ENCODE measurements at regions not wholly inside any gene's neighbourhood (a gene's known extent, or its start where the extent isn't known, plus 50 kb on each side); places are given as distances from the start of the nearest gene placed in this dataset.

GRCh38 chr13:91207261-91207660 is 140.2 kb upstream of the MIR17HG start:
- H3K9ac ChIP-seq (ENCODE audit: low read length), result no peak overlapping the region
- H3K27me3 ChIP-seq (ENCODE audit: low read length), result no peaks in the 10 kb centered on the region
- H3K9me2 ChIP-seq (replicated peaks; ENCODE audit: insufficient read depth, low read length), result no peaks in the 10 kb centered on the region
- H3F3A ChIP-seq (ENCODE audit: insufficient read depth), result no peaks in the 10 kb centered on the region
- no peak overlapping the region for H3K4me3 ChIP-seq (ENCODE audit: insufficient read depth, low read length, poor library complexity, severe bottlenecking)
- H3K4me2 ChIP-seq (ENCODE audit: low read depth, low read length, poor library complexity, severe bottlenecking), result no peak overlapping the region
- H3K27ac ChIP-seq (ENCODE audit: low read depth, low read length), result no peak overlapping the region
- TF ChIP-seq EZH2phosphoT487 (conservative IDR thresholded peaks at IDR 0.05; ENCODE audit: low read length) (no peak), CTCF (IDR thresholded peaks at IDR 0.05; ENCODE audit: insufficient read depth, low read length, poor library complexity, severe bottlenecking) (no peak)
- no peak overlapping the region for H2AFZ ChIP-seq (ENCODE audit: low read depth, low read length, severe bottlenecking)
- no peaks in the 10 kb centered on the region for H3K79me2 ChIP-seq (ENCODE audit: insufficient read depth, low read length)
- H4K20me1 ChIP-seq (ENCODE audit: low read depth, low read length), result no peaks in the 10 kb centered on the region
- H3K9me3 ChIP-seq (ENCODE audit: insufficient read depth, low read length), result no peaks in the 10 kb centered on the region
- no peaks in the 10 kb centered on the region for H3K36me3 ChIP-seq (ENCODE audit: low read length)

- no peak overlapping the region for H3K27ac ChIP-seq (ENCODE audit: low read depth, low read length)
- no peaks in the 10 kb centered on the region for H3K9me2 ChIP-seq (replicated peaks; ENCODE audit: insufficient read depth, low read length)
- no peaks in the 10 kb centered on the region for H3K9me3 ChIP-seq (ENCODE audit: insufficient read depth, low read length)
- H3K27me3 ChIP-seq (ENCODE audit: low read length), result no peaks in the 10 kb centered on the region
- H3F3A ChIP-seq (ENCODE audit: insufficient read depth), result no peaks in the 10 kb centered on the region
- H3K79me2 ChIP-seq (ENCODE audit: insufficient read depth, low read length), result no peaks in the 10 kb centered on the region
- H3K4me3 ChIP-seq (ENCODE audit: insufficient read depth, low read length, poor library complexity, severe bottlenecking), result no peak overlapping the region
- no peaks in the 10 kb centered on the region for H3K36me3 ChIP-seq (ENCODE audit: low read length)
- H2AFZ ChIP-seq (ENCODE audit: low read depth, low read length, severe bottlenecking), result no peak overlapping the region
- no peak overlapping the region for H3K9ac ChIP-seq (ENCODE audit: low read length)
- H3K4me2 ChIP-seq (ENCODE audit: low read depth, low read length, poor library complexity, severe bottlenecking), result no peak overlapping the region
- H4K20me1 ChIP-seq (ENCODE audit: low read depth, low read length), result no peaks in the 10 kb centered on the region
- TF ChIP-seq CTCF (IDR thresholded peaks at IDR 0.05; ENCODE audit: insufficient read depth, low read length, poor library complexity, severe bottlenecking), result no peak
Observed at GRCh38 chr13:91211510-91211909, 136.0 kb upstream of the MIR17HG start.

- Histone ChIP-seq H3K9ac (ENCODE audit: low read length) (no peak overlapping the region), H3K4me3 (ENCODE audit: insufficient read depth, low read length, poor library complexity, severe bottlenecking) (no peak overlapping the region), H3K27me3 (ENCODE audit: low read length) (no peaks in the 10 kb centered on the region), H3K79me2 (ENCODE audit: insufficient read depth, low read length) (no peaks in the 10 kb centered on the region), H3K9me2 (replicated peaks; ENCODE audit: insufficient read depth, low read length) (no peaks in the 10 kb centered on the region), H3K36me3 (ENCODE audit: low read length) (no peaks in the 10 kb centered on the region), H2AFZ (ENCODE audit: low read depth, low read length, severe bottlenecking) (no peak overlapping the region), H3K27ac (ENCODE audit: low read depth, low read length) (no peak overlapping the region), H3F3A (ENCODE audit: insufficient read depth) (no peaks in the 10 kb centered on the region), H3K4me2 (ENCODE audit: low read depth, low read length, poor library complexity, severe bottlenecking) (no peak overlapping the region), H3K9me3 (ENCODE audit: insufficient read depth, low read length) (no peaks in the 10 kb centered on the region), H4K20me1 (ENCODE audit: low read depth, low read length) (no peaks in the 10 kb centered on the region)
- TF ChIP-seq EZH2phosphoT487 (conservative IDR thresholded peaks at IDR 0.05; ENCODE audit: low read length) (no peak), CTCF (IDR thresholded peaks at IDR 0.05; ENCODE audit: insufficient read depth, low read length, poor library complexity, severe bottlenecking) (no peak)
Observed at GRCh38 chr13:91212231-91212630, 135.3 kb upstream of the MIR17HG start.

- Histone ChIP-seq H2AFZ (ENCODE audit: low read depth, low read length, severe bottlenecking) (no peak overlapping the region), H3F3A (ENCODE audit: insufficient read depth) (no peaks in the 10 kb centered on the region), H3K9me2 (replicated peaks; ENCODE audit: insufficient read depth, low read length) (no peaks in the 10 kb centered on the region), H4K20me1 (ENCODE audit: low read depth, low read length) (no peaks in the 10 kb centered on the region), H3K9me3 (ENCODE audit: insufficient read depth, low read length) (no peaks in the 10 kb centered on the region), H3K27ac (ENCODE audit: low read depth, low read length) (no peak overlapping the region), H3K4me2 (ENCODE audit: low read depth, low read length, poor library complexity, severe bottlenecking) (no peak overlapping the region), H3K4me3 (ENCODE audit: insufficient read depth, low read length, poor library complexity, severe bottlenecking) (no peak overlapping the region), H3K36me3 (ENCODE audit: low read length) (no peaks in the 10 kb centered on the region), H3K79me2 (ENCODE audit: insufficient read depth, low read length) (no peaks in the 10 kb centered on the region), H3K27me3 (ENCODE audit: low read length) (no peaks in the 10 kb centered on the region), H3K9ac (ENCODE audit: low read length) (no peak overlapping the region)
- no peak for TF ChIP-seq EZH2phosphoT487 (conservative IDR thresholded peaks at IDR 0.05; ENCODE audit: low read length)
- TF ChIP-seq CTCF (IDR thresholded peaks at IDR 0.05; ENCODE audit: insufficient read depth, low read length, poor library complexity, severe bottlenecking), result no peak
Observed at GRCh38 chr13:91214031-91214430, 133.5 kb upstream of the MIR17HG start.
